GM10266 (cell line): ENCODE measurements at regions not wholly inside any gene's neighbourhood (a gene's known extent, or its start where the extent isn't known, plus 50 kb on each side); places are given as distances from the start of the nearest gene placed in this dataset.

ENCODE experiments used
- DNase-seq: peaks from one replicate; pipeline ENCODE4 v3.0.0; 2012; ENCODE audit errors: extremely low spot score
- CTCF ChIP-seq: IDR thresholded peaks from 2 replicates; pipeline ENCODE4 v1.5.1; 2012; ENCODE audit warnings: mild to moderate bottlenecking, low read depth; ENCODE audit not compliant: control insufficient read depth, insufficient read depth; ENCODE audit errors: missing control alignments

GRCh38 chr9:115980502-115980901 lies 173.1 kb upstream of the PAPPA start:
- no peak for TF ChIP-seq CTCF
- DNase-seq: no peak

GRCh38 chr9:115980976-115981375 lies 172.6 kb upstream of the PAPPA start:
- DNase-seq: no peak
- no peak for TF ChIP-seq CTCF

- TF ChIP-seq CTCF: no peak
These were observed 170.2 kb upstream of the PAPPA start for GRCh38 chr9:115983366-115983765.

GRCh38 chr9:115985657-115986056 lies 167.9 kb upstream of the PAPPA start:
- TF ChIP-seq CTCF: no peak
- DNase-seq: no peak

More at GRCh38 chr9:115983366-115983765, 170.2 kb upstream of the PAPPA start:
- DNase-seq: no peak

- no peak for TF ChIP-seq CTCF
These were observed 167.1 kb upstream of the PAPPA start for GRCh38 chr9:115986508-115986907.

GRCh38 chr9:115988701-115989100 lies 164.9 kb upstream of the PAPPA start:
- DNase-seq: no peak
- TF ChIP-seq CTCF: no peak

More at GRCh38 chr9:115986508-115986907, 167.1 kb upstream of the PAPPA start:
- no peak for DNase-seq

GRCh38 chr9:115989831-115990230 lies 163.8 kb upstream of the PAPPA start:
- TF ChIP-seq CTCF: no peak
- no peak for DNase-seq
